ENCODE measurements at regions not wholly inside any gene's neighbourhood (a gene's known extent, or its start where the extent isn't known, plus 50 kb on each side); places are given as distances from the start of the nearest gene placed in this dataset.

DNA sequence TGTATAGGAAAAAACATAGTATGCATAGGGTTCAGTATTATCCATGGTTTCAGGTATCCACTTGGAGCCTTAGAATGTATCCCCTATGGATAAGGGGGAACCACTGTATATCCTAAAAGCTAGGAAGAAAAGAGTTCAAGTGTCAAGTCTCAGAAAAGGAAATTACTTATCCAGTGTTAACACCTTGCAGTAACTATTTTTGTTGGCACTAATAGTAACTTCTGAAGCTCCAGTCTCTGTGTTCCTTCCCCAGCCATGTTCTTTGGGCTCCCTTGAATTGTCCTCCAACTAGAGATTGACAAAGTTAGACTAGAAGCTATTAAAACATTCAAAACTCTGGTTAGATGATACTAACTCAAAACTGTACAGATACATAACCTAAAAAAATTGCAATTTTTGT is 370.8 kb downstream of the NFIB start:
- Histone ChIP-seq H3K27ac (ENCODE audit: low read depth, low read length) (no peak overlapping the region), H3K36me3 (ENCODE audit: control insufficient read depth in 2 of 3, insufficient read depth in 3 of 3, low read length in 3 of 3) (no peaks in the 10 kb centered on the region), H3K9me3 (ENCODE audit: control insufficient read depth in 2 of 3, low read length in 3 of 3) (no peaks in the 10 kb centered on the region), H3K27me3 (ENCODE audit: control insufficient read depth in 2 of 2, insufficient read depth in 2 of 2, low read length in 2 of 2) (no peaks in the 10 kb centered on the region), H3K4me1 (ENCODE audit: control insufficient read depth in 2 of 2, insufficient read depth in 2 of 2, low read length in 2 of 2) (no peaks in the 10 kb centered on the region), H3K4me3 (ENCODE audit: low read length) (no peak overlapping the region)
- POLR2A ChIA-PET: no interaction called here
- DNase-seq (no peak), ATAC-seq (no peak)
- Mint-ChIP-seq H3K27me3 (no peaks in the 10 kb centered on the region), H3K4me1 (no peaks in the 10 kb centered on the region), H3K4me3 (no peak overlapping the region), H3K36me3 (no peaks in the 10 kb centered on the region), H3K27ac (no peak overlapping the region), H3K9me3 (peaks cover 0 to 7% (median 0%) of the 10 kb centered on the region in 11 donors)
- CTCF ChIA-PET: no interaction called here
- intact Hi-C loops (cut with micrococcal nuclease): no loop called here

DNA sequence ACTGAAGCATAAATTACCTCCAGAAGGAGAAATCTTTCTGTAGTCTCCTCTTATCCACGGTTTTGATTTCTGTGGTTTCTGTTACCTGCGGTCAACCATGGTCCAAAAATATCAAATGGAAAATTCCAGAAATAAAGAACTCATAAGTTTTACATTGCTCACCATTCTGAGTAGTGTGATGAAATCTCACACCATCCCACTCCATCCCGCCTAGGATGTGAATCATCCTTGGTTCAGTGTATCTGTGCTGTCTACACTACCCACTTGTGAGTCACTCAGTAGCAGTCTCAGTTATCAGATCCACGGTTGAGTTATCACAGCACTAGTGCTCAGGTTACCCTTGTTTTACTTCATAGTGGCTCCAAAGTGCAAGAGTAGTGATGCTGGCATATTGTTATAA is 371.2 kb downstream of the NFIB start:
- H3K27me3 ChIP-seq (ENCODE audit: control insufficient read depth in 2 of 2, insufficient read depth in 2 of 2, low read length in 2 of 2): no peaks in the 10 kb centered on the region
- no peaks in the 10 kb centered on the region for H3K4me1 Mint-ChIP-seq
- ChIA-PET CTCF (no interaction called here), POLR2A (no interaction called here)
- no peaks in the 10 kb centered on the region for H3K4me1 ChIP-seq (ENCODE audit: control insufficient read depth in 2 of 2, insufficient read depth in 2 of 2, low read length in 2 of 2)
- H3K4me3 Mint-ChIP-seq: no peak overlapping the region
- no peaks in the 10 kb centered on the region for H3K36me3 Mint-ChIP-seq
- no peak overlapping the region for H3K27ac Mint-ChIP-seq
- ATAC-seq (no peak), DNase-seq (no peak)
- no peak overlapping the region for H3K27ac ChIP-seq (ENCODE audit: low read depth, low read length)
- H3K27me3 Mint-ChIP-seq: no peaks in the 10 kb centered on the region
- H3K36me3 ChIP-seq (ENCODE audit: control insufficient read depth in 2 of 3, insufficient read depth in 3 of 3, low read length in 3 of 3): no peaks in the 10 kb centered on the region
- no peak overlapping the region for H3K4me3 ChIP-seq (ENCODE audit: low read length)
- H3K9me3 Mint-ChIP-seq: peaks cover 0 to 6% (median 0%) of the 10 kb centered on the region in 11 donors
- intact Hi-C loops (cut with micrococcal nuclease): no loop called here
- H3K9me3 ChIP-seq (ENCODE audit: control insufficient read depth in 2 of 3, low read length in 3 of 3): no peaks in the 10 kb centered on the region

DNA sequence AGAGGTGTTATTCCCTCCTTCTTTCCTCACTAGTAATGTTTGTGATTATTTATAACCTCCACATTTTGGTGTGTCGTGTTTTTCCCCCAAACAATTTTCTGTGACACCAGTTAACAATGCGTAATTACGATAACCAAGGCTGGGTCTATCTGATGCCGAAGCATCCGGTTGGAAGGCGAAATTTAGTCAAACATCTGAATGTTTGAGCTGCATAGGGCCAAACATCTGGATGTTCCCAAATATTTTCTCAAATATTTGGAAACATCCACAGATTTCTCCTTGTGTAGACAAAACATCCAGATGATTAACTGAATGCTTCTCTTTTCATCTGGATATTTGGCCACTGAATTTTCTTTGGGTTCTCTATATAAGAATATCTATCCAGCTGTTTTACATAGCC is 371.7 kb downstream of the NFIB start:
- intact Hi-C loops (cut with micrococcal nuclease): no loop called here
- ChIA-PET CTCF (no interaction called here), POLR2A (no interaction called here)
- no peaks in the 10 kb centered on the region for H3K4me1 ChIP-seq (ENCODE audit: control insufficient read depth in 2 of 2, insufficient read depth in 2 of 2, low read length in 2 of 2)
- no peak for ATAC-seq
- peaks cover 0 to 8% (median 0%) of the 10 kb centered on the region in 11 donors for H3K9me3 Mint-ChIP-seq
- no peak overlapping the region for H3K27ac ChIP-seq (ENCODE audit: low read depth, low read length)
- no peak overlapping the region for H3K4me3 Mint-ChIP-seq
- no peaks in the 10 kb centered on the region for H3K36me3 Mint-ChIP-seq
- H3K27me3 ChIP-seq (ENCODE audit: control insufficient read depth in 2 of 2, insufficient read depth in 2 of 2, low read length in 2 of 2): no peaks in the 10 kb centered on the region
- H3K9me3 ChIP-seq (ENCODE audit: control insufficient read depth in 2 of 3, low read length in 3 of 3): no peaks in the 10 kb centered on the region
- no peaks in the 10 kb centered on the region for H3K27me3 Mint-ChIP-seq
- DNase-seq: no peak
- no peak overlapping the region for H3K27ac Mint-ChIP-seq
- H3K36me3 ChIP-seq (ENCODE audit: control insufficient read depth in 2 of 3, insufficient read depth in 3 of 3, low read length in 3 of 3): no peaks in the 10 kb centered on the region
- no peak overlapping the region for H3K4me3 ChIP-seq (ENCODE audit: low read length)
- no peaks in the 10 kb centered on the region for H3K4me1 Mint-ChIP-seq

DNA sequence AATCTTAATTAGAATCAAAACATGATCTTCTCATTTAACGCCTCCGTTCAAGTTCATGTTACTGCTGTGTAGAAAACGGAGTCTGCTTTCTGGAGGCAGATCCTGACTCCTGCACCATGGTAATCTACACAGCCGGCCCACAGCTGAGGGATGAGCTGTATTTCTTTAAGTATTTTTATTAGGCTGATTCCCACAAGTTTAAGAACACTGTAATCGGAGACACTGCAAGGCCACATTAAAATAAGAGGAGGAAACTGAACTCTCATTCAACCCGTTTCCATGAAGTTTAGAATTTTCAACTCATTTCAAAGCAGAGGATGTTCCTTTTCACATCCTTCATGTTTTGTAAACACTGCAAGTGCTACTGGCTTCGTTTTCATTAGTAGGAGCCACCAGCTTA is 372.2 kb downstream of the NFIB start:
- POLR2A ChIA-PET: no interaction called here

DNA sequence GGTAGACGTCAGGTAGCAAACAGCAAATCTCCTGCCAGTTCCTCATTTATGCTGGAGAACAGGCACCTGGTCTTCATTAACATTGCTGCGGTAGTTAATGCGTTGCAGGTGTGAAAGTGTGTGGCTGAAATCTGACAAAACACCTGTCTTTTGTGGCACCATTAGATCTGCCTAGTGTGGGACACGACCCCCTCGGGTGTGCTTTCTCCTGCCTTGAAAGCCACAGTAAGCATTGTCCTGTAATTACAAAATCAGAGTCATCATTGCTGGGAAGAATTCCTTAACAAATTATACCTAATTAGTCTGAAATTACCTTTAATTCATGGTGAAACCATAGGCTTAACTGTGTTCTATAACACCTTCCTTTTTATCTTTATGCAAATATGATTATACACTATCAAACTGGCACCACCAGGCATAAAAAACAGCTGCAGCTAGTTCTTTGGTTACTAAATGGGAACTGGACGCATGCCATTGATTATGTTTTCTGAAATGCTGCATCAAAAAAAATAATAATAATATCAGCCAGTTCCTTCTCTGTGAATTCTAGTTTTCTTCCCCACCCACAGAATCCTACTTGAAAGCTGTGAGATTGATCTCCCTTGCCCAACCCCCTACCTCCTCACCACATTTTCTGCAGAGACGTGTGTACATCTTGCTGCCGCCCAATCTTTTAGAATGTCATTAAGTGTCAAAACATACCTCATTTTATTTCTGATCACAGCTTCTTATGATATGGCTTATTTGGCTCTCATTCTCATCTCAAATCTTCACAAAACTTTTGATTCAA is 374.0 kb downstream of the NFIB start:
- no peaks in the 10 kb centered on the region for H3K27me3 Mint-ChIP-seq
- no peaks in the 10 kb centered on the region for H3K36me3 Mint-ChIP-seq
- H3K9me3 ChIP-seq (ENCODE audit: control insufficient read depth in 2 of 3, low read length in 3 of 3): no peaks in the 10 kb centered on the region
- no peaks in the 10 kb centered on the region for H3K4me1 Mint-ChIP-seq
- no peak overlapping the region for H3K27ac ChIP-seq (ENCODE audit: low read depth, low read length)
- no peaks in the 10 kb centered on the region for H3K36me3 ChIP-seq (ENCODE audit: control insufficient read depth in 2 of 3, insufficient read depth in 3 of 3, low read length in 3 of 3)
- intact Hi-C loops (cut with micrococcal nuclease): no loop called here
- no peak overlapping the region for H3K4me3 Mint-ChIP-seq
- ChIA-PET CTCF (no interaction called here), POLR2A (no interaction called here)
- peaks cover 0 to 15% (median 0%) of the 10 kb centered on the region in 11 donors for H3K9me3 Mint-ChIP-seq
- no peaks in the 10 kb centered on the region for H3K27me3 ChIP-seq (ENCODE audit: control insufficient read depth in 2 of 2, insufficient read depth in 2 of 2, low read length in 2 of 2)
- DNase-seq: no peak
- no peak for ATAC-seq
- no peak overlapping the region for H3K27ac Mint-ChIP-seq
- H3K4me1 ChIP-seq (ENCODE audit: control insufficient read depth in 2 of 2, insufficient read depth in 2 of 2, low read length in 2 of 2): no peaks in the 10 kb centered on the region
- H3K4me3 ChIP-seq (ENCODE audit: low read length): no peak overlapping the region

More for the DNA sequence above, 372.2 kb downstream of the NFIB start:
- CTCF ChIA-PET: no interaction called here
- Histone ChIP-seq H3K36me3 (ENCODE audit: control insufficient read depth in 2 of 3, insufficient read depth in 3 of 3, low read length in 3 of 3) (no peaks in the 10 kb centered on the region), H3K27me3 (ENCODE audit: control insufficient read depth in 2 of 2, insufficient read depth in 2 of 2, low read length in 2 of 2) (no peaks in the 10 kb centered on the region), H3K9me3 (ENCODE audit: control insufficient read depth in 2 of 3, low read length in 3 of 3) (no peaks in the 10 kb centered on the region), H3K4me1 (ENCODE audit: control insufficient read depth in 2 of 2, insufficient read depth in 2 of 2, low read length in 2 of 2) (no peaks in the 10 kb centered on the region), H3K4me3 (ENCODE audit: low read length) (no peak overlapping the region), H3K27ac (ENCODE audit: low read depth, low read length) (no peak overlapping the region)
- Mint-ChIP-seq H3K4me1 (no peaks in the 10 kb centered on the region), H3K27ac (no peak overlapping the region), H3K9me3 (peaks cover 0 to 13% (median 0%) of the 10 kb centered on the region in 11 donors), H3K27me3 (no peaks in the 10 kb centered on the region), H3K4me3 (no peak overlapping the region), H3K36me3 (no peaks in the 10 kb centered on the region)
- intact Hi-C loops (cut with micrococcal nuclease): no loop called here
- DNase-seq (no peak), ATAC-seq (no peak)

DNA sequence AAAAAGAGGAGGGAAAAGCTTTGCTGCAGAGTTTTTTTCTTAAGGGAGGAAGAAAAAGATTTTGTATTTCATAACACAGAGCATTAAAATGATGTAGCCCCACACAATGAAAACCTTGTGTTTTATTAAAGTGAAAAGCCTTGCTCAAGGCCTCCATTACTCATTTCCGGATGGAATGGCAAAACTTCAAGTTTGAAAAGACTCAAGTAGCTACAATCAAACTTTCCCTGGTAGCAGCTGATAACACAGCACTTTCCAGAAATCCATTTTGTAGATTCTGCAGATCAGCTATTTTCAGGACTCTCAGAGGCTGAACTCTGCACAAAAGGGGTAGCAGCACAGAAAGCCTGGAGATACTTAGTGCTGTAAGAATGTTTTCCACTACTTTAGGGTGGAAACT is 374.8 kb downstream of the NFIB start:
- ChIA-PET POLR2A (no interaction called here), CTCF (interaction anchor here (0.6 kb wide), 1 partner anchor 73 kb away, joined by 3 read pairs; no protein-coding TSS in a partner anchor)
- DNase-seq: no peak
- intact Hi-C loops (cut with micrococcal nuclease): no loop called here
- Histone ChIP-seq H3K36me3 (ENCODE audit: control insufficient read depth in 2 of 3, insufficient read depth in 3 of 3, low read length in 3 of 3) (no peaks in the 10 kb centered on the region), H3K9me3 (ENCODE audit: control insufficient read depth in 2 of 3, low read length in 3 of 3) (no peaks in the 10 kb centered on the region), H3K4me1 (ENCODE audit: control insufficient read depth in 2 of 2, insufficient read depth in 2 of 2, low read length in 2 of 2) (no peaks in the 10 kb centered on the region), H3K27me3 (ENCODE audit: control insufficient read depth in 2 of 2, insufficient read depth in 2 of 2, low read length in 2 of 2) (no peaks in the 10 kb centered on the region), H3K27ac (ENCODE audit: low read depth, low read length) (no peak overlapping the region), H3K4me3 (ENCODE audit: low read length) (no peak overlapping the region)
- no peaks in the 10 kb centered on the region for H3K4me1 Mint-ChIP-seq
- no peaks in the 10 kb centered on the region for H3K36me3 Mint-ChIP-seq
- H3K9me3 Mint-ChIP-seq: peaks cover 0 to 15% (median 0%) of the 10 kb centered on the region in 11 donors
- H3K27me3 Mint-ChIP-seq: no peaks in the 10 kb centered on the region
- no peak for ATAC-seq
- H3K27ac Mint-ChIP-seq: no peak overlapping the region
- H3K4me3 Mint-ChIP-seq: no peak overlapping the region

DNA sequence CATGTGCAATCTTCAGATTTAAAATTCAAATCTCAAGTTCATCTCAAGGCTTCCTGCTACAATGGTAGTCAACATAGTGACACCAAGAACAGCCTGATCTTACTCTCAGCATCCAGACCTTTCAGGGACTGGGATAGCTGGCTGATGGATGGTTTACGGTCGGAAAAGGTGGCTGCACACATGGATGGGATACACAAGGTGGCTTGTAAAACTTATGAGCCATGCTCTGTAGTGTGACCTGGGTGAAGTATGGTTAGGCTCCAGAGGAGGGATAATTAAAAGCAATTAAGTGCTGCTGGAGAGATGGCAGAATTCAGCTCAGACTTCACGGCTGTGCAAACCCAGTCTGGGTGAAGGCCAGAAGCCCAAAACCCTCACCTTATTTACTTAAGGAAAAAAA is 379.5 kb downstream of the NFIB start:
- no peaks in the 10 kb centered on the region for H3K4me1 Mint-ChIP-seq
- no peaks in the 10 kb centered on the region for H3K36me3 Mint-ChIP-seq
- no peaks in the 10 kb centered on the region for H3K27me3 Mint-ChIP-seq
- peaks cover 0 to 9% (median 2%) of the 10 kb centered on the region in 11 donors for H3K9me3 Mint-ChIP-seq
- H3K27me3 ChIP-seq (ENCODE audit: control insufficient read depth in 2 of 2, insufficient read depth in 2 of 2, low read length in 2 of 2): no peaks in the 10 kb centered on the region
- no peak overlapping the region for H3K27ac Mint-ChIP-seq
- H3K36me3 ChIP-seq (ENCODE audit: control insufficient read depth in 2 of 3, insufficient read depth in 3 of 3, low read length in 3 of 3): no peaks in the 10 kb centered on the region
- ChIA-PET POLR2A (no interaction called here), CTCF (no interaction called here)
- DNase-seq (no peak), ATAC-seq (no peak)
- intact Hi-C loops (cut with micrococcal nuclease): no loop called here
- H3K27ac ChIP-seq (ENCODE audit: low read depth, low read length): no peak overlapping the region
- H3K4me3 ChIP-seq (ENCODE audit: low read length): no peak overlapping the region
- no peaks in the 10 kb centered on the region for H3K9me3 ChIP-seq (ENCODE audit: control insufficient read depth in 2 of 3, low read length in 3 of 3)
- H3K4me3 Mint-ChIP-seq: no peak overlapping the region
- no peaks in the 10 kb centered on the region for H3K4me1 ChIP-seq (ENCODE audit: control insufficient read depth in 2 of 2, insufficient read depth in 2 of 2, low read length in 2 of 2)
